HepG2 (cell line): ENCODE measurements at regions not wholly inside any gene's neighbourhood (a gene's known extent, or its start where the extent isn't known, plus 50 kb on each side); places are given as distances from the start of the nearest gene placed in this dataset.

Experiments
- E2F2 ChIP-seq: sonication (generic); formaldehyde crosslinking; IDR thresholded peaks from 2 replicates; pipeline ENCODE4 v1.4.0; 2020; ENCODE audit warnings: missing genetic modification reagents, borderline replicate concordance
- KDM3A ChIP-seq: IDR thresholded peaks from 2 replicates; pipeline ENCODE4 v1.6.1; 2018; ENCODE audit warnings: low read depth, missing compliant biosample characterization
- MED13 ChIP-seq: sonication (generic); formaldehyde crosslinking; IDR thresholded peaks from 2 replicates; pipeline ENCODE4 v1.5.0; 2020; ENCODE audit warnings: missing genetic modification reagents
- NR2C2 ChIP-seq: sonication (generic); formaldehyde crosslinking; IDR thresholded peaks from 2 replicates; pipeline ENCODE4 v1.4.0; 2020; ENCODE audit warnings: missing genetic modification reagents, mild to moderate bottlenecking, moderate library complexity, borderline replicate concordance
- TOE1 ChIP-seq: sonication (generic); formaldehyde crosslinking; IDR thresholded peaks from 2 replicates; pipeline ENCODE4 v1.4.0; 2020; ENCODE audit warnings: mild to moderate bottlenecking, missing genetic modification reagents
- ZBTB1 ChIP-seq: sonication (generic); formaldehyde crosslinking; IDR thresholded peaks from 2 replicates; pipeline ENCODE4 v1.4.0; 2020; ENCODE audit warnings: missing genetic modification reagents, borderline replicate concordance
- ZBTB44 ChIP-seq: sonication (generic); formaldehyde crosslinking; IDR thresholded peaks from 2 replicates; pipeline ENCODE4 v1.4.0; 2020; ENCODE audit warnings: missing genetic modification reagents
- ZFP1 ChIP-seq: IDR thresholded peaks from 2 replicates; pipeline ENCODE4 v1.6.1; 2016
- ZNF687 ChIP-seq: sonication (generic); formaldehyde crosslinking; IDR thresholded peaks from 2 replicates; pipeline ENCODE4 v1.5.1; 2020; ENCODE audit warnings: mild to moderate bottlenecking, missing genetic modification reagents, moderate library complexity
- ZNF777 ChIP-seq: sonication (generic); formaldehyde crosslinking; IDR thresholded peaks from 2 replicates; pipeline ENCODE4 v1.4.0; 2020; ENCODE audit warnings: missing genetic modification reagents
- TF ChIP-seq, protein P1 (sequence below): sonication (generic); formaldehyde crosslinking; IDR thresholded peaks from 2 replicates; pipeline ENCODE4 v1.5.0; 2020; ENCODE audit warnings: missing genetic modification reagents
- TF ChIP-seq, protein P2 (sequence below): sonication (generic); formaldehyde crosslinking; conservative IDR thresholded peaks from 2 replicates; pipeline ENCODE4 v1.8.0; 2022; ENCODE audit warnings: mild to moderate bottlenecking, moderate library complexity, missing genetic modification reagents
- TF ChIP-seq, protein P3 (sequence below): sonication (generic); formaldehyde crosslinking; IDR thresholded peaks from 2 replicates; pipeline ENCODE4 v1.4.0; 2020; ENCODE audit warnings: missing genetic modification reagents

- TF ChIP-seq ZBTB44 (CRISPR knock-in tag) (peak; percentile 19; the same call in 1 of the 2 replicates), ZNF777 (peak; percentile 31; the same call in 1 of the 2 replicates), ZNF687 (CRISPR knock-in tag) (peak; percentile 78), NR2C2 (CRISPR knock-in tag) (no peak), KDM3A (peak; percentile 53; the same call in 1 of the 2 replicates), ZFP1 (no peak), MED13 (CRISPR knock-in tag) (no peak; the same call in 1 of the 2 replicates), ZBTB1 (CRISPR knock-in tag) (no peak), E2F2 (CRISPR knock-in tag) (no peak), TOE1 (CRISPR knock-in tag) (no peak)
- TF ChIP-seq, protein P1, sequence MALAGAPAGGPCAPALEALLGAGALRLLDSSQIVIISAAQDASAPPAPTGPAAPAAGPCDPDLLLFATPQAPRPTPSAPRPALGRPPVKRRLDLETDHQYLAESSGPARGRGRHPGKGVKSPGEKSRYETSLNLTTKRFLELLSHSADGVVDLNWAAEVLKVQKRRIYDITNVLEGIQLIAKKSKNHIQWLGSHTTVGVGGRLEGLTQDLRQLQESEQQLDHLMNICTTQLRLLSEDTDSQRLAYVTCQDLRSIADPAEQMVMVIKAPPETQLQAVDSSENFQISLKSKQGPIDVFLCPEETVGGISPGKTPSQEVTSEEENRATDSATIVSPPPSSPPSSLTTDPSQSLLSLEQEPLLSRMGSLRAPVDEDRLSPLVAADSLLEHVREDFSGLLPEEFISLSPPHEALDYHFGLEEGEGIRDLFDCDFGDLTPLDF (CRISPR knock-in tag) = peak; percentile 21; the same call in 1 of the 2 replicates
- TF ChIP-seq, protein P2, sequence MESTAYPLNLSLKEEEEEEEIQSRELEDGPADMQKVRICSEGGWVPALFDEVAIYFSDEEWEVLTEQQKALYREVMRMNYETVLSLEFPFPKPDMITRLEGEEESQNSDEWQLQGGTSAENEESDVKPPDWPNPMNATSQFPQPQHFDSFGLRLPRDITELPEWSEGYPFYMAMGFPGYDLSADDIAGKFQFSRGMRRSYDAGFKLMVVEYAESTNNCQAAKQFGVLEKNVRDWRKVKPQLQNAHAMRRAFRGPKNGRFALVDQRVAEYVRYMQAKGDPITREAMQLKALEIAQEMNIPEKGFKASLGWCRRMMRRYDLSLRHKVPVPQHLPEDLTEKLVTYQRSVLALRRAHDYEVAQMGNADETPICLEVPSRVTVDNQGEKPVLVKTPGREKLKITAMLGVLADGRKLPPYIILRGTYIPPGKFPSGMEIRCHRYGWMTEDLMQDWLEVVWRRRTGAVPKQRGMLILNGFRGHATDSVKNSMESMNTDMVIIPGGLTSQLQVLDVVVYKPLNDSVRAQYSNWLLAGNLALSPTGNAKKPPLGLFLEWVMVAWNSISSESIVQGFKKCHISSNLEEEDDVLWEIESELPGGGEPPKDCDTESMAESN (CRISPR knock-in tag) = no peak
- TF ChIP-seq, protein P3, sequence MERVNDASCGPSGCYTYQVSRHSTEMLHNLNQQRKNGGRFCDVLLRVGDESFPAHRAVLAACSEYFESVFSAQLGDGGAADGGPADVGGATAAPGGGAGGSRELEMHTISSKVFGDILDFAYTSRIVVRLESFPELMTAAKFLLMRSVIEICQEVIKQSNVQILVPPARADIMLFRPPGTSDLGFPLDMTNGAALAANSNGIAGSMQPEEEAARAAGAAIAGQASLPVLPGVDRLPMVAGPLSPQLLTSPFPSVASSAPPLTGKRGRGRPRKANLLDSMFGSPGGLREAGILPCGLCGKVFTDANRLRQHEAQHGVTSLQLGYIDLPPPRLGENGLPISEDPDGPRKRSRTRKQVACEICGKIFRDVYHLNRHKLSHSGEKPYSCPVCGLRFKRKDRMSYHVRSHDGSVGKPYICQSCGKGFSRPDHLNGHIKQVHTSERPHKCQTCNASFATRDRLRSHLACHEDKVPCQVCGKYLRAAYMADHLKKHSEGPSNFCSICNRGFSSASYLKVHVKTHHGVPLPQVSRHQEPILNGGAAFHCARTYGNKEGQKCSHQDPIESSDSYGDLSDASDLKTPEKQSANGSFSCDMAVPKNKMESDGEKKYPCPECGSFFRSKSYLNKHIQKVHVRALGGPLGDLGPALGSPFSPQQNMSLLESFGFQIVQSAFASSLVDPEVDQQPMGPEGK (CRISPR knock-in tag) = peak; percentile 61; the same call in 1 of the 2 replicates
Observed at GRCh38 chr2:42926434-42927333, 134.3 kb upstream of the HAAO start (continued).
